ENCODE measurements at regions not wholly inside any gene's neighbourhood (a gene's known extent, or its start where the extent isn't known, plus 50 kb on each side); places are given as distances from the start of the nearest gene placed in this dataset.

- Mint-ChIP-seq H3K4me1 (ENCODE audit: low read depth, unreplicated experiment) (peaks cover 5% of the 10 kb centered on the region), H3K27ac (ENCODE audit: unreplicated experiment) (no peak overlapping the region), H3K9me3 (ENCODE audit: unreplicated experiment) (no peaks in the 10 kb centered on the region), H3K4me3 (ENCODE audit: unreplicated experiment) (no peak overlapping the region), H3K36me3 (ENCODE audit: insufficient read depth, unreplicated experiment) (no peaks in the 10 kb centered on the region), H3K27me3 (ENCODE audit: insufficient read depth, unreplicated experiment) (no peaks in the 10 kb centered on the region)
- intact Hi-C loops (cut with micrococcal nuclease; ENCODE audit: unreplicated experiment), result no loop called here
- Histone ChIP-seq H3K27me3 (replicated peaks; ENCODE audit: control insufficient read depth, insufficient read depth, low read length) (no peaks in the 10 kb centered on the region), H3K4me3 (ENCODE audit: low read depth, low read length) (no peak overlapping the region), H3K9me3 (no peaks in the 10 kb centered on the region), H3K4me1 (no peaks in the 10 kb centered on the region), H3K36me3 (ENCODE audit: control insufficient read depth, insufficient read depth, low read length) (no peaks in the 10 kb centered on the region)
- no peak for TF ChIP-seq CTCF (IDR thresholded peaks at IDR 0.05; ENCODE audit: insufficient read depth in 1 of 2, low read depth in 1 of 2, low read length in 1 of 2, severe bottlenecking in 1 of 2, unreplicated experiment in 1 of 2)
- BruUV-seq (replicated peaks), result no TSS peak
- POLR2A ChIA-PET, result no interaction called here
- CTCF ChIA-PET, result no interaction called here
- DNase-seq, result no peak
Observed at GRCh38 chr7:80053124-80053523, 81.5 kb upstream of the GNAI1 start.

GRCh38 chr7:80047856-80048459, 86.7 kb upstream of the GNAI1 start:
- peaks cover 2% of the 10 kb centered on the region for H3K4me1 Mint-ChIP-seq (ENCODE audit: low read depth, unreplicated experiment)
- Histone ChIP-seq H3K4me3 (ENCODE audit: low read depth, low read length) (no peak overlapping the region), H3K36me3 (ENCODE audit: control insufficient read depth, insufficient read depth, low read length) (no peaks in the 10 kb centered on the region), H3K4me1 (no peaks in the 10 kb centered on the region), H3K27me3 (replicated peaks; ENCODE audit: control insufficient read depth, insufficient read depth, low read length) (no peaks in the 10 kb centered on the region), H3K9me3 (0 out of 2 replicates have a peak, but pooled peaks cover 4% of the 10 kb centered on the region)
- ChIA-PET CTCF (no interaction called here), POLR2A (no interaction called here)
- TF ChIP-seq CTCF (IDR thresholded peaks at IDR 0.05; ENCODE audit: insufficient read depth in 1 of 2, low read depth in 1 of 2, low read length in 1 of 2, severe bottlenecking in 1 of 2, unreplicated experiment in 1 of 2), result no peak
- intact Hi-C loops (cut with micrococcal nuclease; ENCODE audit: unreplicated experiment), result no loop called here
- no peak overlapping the region for H3K4me3 Mint-ChIP-seq (ENCODE audit: unreplicated experiment)
- no peaks in the 10 kb centered on the region for H3K27me3 Mint-ChIP-seq (ENCODE audit: insufficient read depth, unreplicated experiment)
- H3K27ac Mint-ChIP-seq (ENCODE audit: unreplicated experiment), result no peak overlapping the region
- peaks cover 23% of the 10 kb centered on the region for H3K9me3 Mint-ChIP-seq (ENCODE audit: unreplicated experiment)
- DNase-seq, result no peak
- H3K36me3 Mint-ChIP-seq (ENCODE audit: insufficient read depth, unreplicated experiment), result no peaks in the 10 kb centered on the region
- BruUV-seq (replicated peaks), result no TSS peak

- no peaks in the 10 kb centered on the region for H3K4me1 Mint-ChIP-seq (ENCODE audit: low read depth, unreplicated experiment)
- DNase-seq, result no peak
- ChIA-PET POLR2A (no interaction called here), CTCF (no interaction called here)
- H3K27ac Mint-ChIP-seq (ENCODE audit: unreplicated experiment), result no peak overlapping the region
- no peaks in the 10 kb centered on the region for H3K27me3 Mint-ChIP-seq (ENCODE audit: insufficient read depth, unreplicated experiment)
- H3K9me3 Mint-ChIP-seq (ENCODE audit: unreplicated experiment), result peaks cover 24% of the 10 kb centered on the region
- H3K4me3 ChIP-seq (ENCODE audit: low read depth, low read length), result no peak overlapping the region
- H3K36me3 Mint-ChIP-seq (ENCODE audit: insufficient read depth, unreplicated experiment), result no peaks in the 10 kb centered on the region
- intact Hi-C loops (cut with micrococcal nuclease; ENCODE audit: unreplicated experiment), result no loop called here
- H3K4me3 Mint-ChIP-seq (ENCODE audit: unreplicated experiment), result no peak overlapping the region
- TF ChIP-seq CTCF (IDR thresholded peaks at IDR 0.05; ENCODE audit: insufficient read depth in 1 of 2, low read depth in 1 of 2, low read length in 1 of 2, severe bottlenecking in 1 of 2, unreplicated experiment in 1 of 2), result no peak
- 0 out of 2 replicates have a peak, but pooled peaks cover 4% of the 10 kb centered on the region for H3K9me3 ChIP-seq
- H3K27me3 ChIP-seq (replicated peaks; ENCODE audit: control insufficient read depth, insufficient read depth, low read length), result no peaks in the 10 kb centered on the region
- BruUV-seq (replicated peaks), result no TSS peak
- H3K36me3 ChIP-seq (ENCODE audit: control insufficient read depth, insufficient read depth, low read length), result no peaks in the 10 kb centered on the region
- H3K4me1 ChIP-seq, result no peaks in the 10 kb centered on the region
Observed at GRCh38 chr7:80047032-80047431, 87.6 kb upstream of the GNAI1 start.
